DND-41 (cell line): ENCODE measurements at regions not wholly inside any gene's neighbourhood (a gene's known extent, or its start where the extent isn't known, plus 50 kb on each side); places are given as distances from the start of the nearest gene placed in this dataset.

Experiments
- ATAC-seq: fragments of 200-7000 bp; cut with Tn5 transposase; 3 replicates; pipeline ENCODE4 v1.9.1; 2021; ENCODE audit warnings: low read depth; ENCODE audit not compliant: insufficient read depth
- DNase-seq: peaks from one replicate; pipeline ENCODE4 v3.0.0-alpha.2; 2020
- H2AFZ ChIP-seq: 2 replicates; pipeline ENCODE4 v1.6.0; 2012; ENCODE audit warnings: low read depth, low read length
- H3K27ac ChIP-seq: 2 replicates; pipeline ENCODE4 v1.5.1; 2012; ENCODE audit warnings: low read length, inconsistent platforms
- H3K27me3 ChIP-seq: fragments of 200-600 bp; sonication (generic); 2 replicates; pipeline ENCODE4 v1.6.0; 2012; ENCODE audit warnings: low read length, mild to moderate bottlenecking, inconsistent platforms; ENCODE audit not compliant: insufficient read depth, poor library complexity
- H3K36me3 ChIP-seq: 2 replicates; pipeline ENCODE4 v1.5.1; 2012; ENCODE audit warnings: low read length, inconsistent platforms; ENCODE audit not compliant: insufficient read depth
- H3K4me1 ChIP-seq: 2 replicates; pipeline ENCODE4 v1.5.1; 2012; ENCODE audit warnings: mild to moderate bottlenecking, low read length; ENCODE audit not compliant: insufficient read depth
- H3K4me2 ChIP-seq: 2 replicates; pipeline ENCODE4 v1.6.0; 2012; ENCODE audit warnings: mild to moderate bottlenecking, moderate library complexity, low read length, inconsistent platforms; ENCODE audit not compliant: insufficient read depth
- H3K4me3 ChIP-seq, 2 experiments: fragments of 200-600 bp in 1 of 2; shearing (Covaris generic) in 1 of 2; 2 replicates each; pipeline ENCODE4 v1.5.1; 2012 to 2016; ENCODE audit warnings: inconsistent platforms in 2 of 2, low read length in 2 of 2, mild to moderate bottlenecking in 2 of 2, low read depth in 1 of 2, moderate library complexity in 1 of 2
- H3K79me2 ChIP-seq: 2 replicates; pipeline ENCODE4 v1.6.0; 2012; ENCODE audit warnings: low read length, inconsistent platforms; ENCODE audit not compliant: insufficient read depth
- H3K9ac ChIP-seq: 2 replicates; pipeline ENCODE4 v1.6.0; 2012; ENCODE audit warnings: low read depth, mild to moderate bottlenecking, inconsistent platforms, low read length, moderate library complexity
- H3K9me3 ChIP-seq: 2 replicates; pipeline ENCODE4 v1.5.1; 2012; ENCODE audit warnings: low read length, moderate library complexity, mild to moderate bottlenecking, inconsistent platforms; ENCODE audit not compliant: insufficient read depth, severe bottlenecking
- H4K20me1 ChIP-seq: 2 replicates; pipeline ENCODE4 v1.6.0; 2012; ENCODE audit warnings: low read length; ENCODE audit not compliant: insufficient read depth
- CTCF ChIP-seq: IDR thresholded peaks from 2 replicates; pipeline ENCODE4 v1.5.1; 2012; ENCODE audit warnings: borderline replicate concordance, low read length, moderate library complexity, mild to moderate bottlenecking; ENCODE audit not compliant: poor library complexity, severe bottlenecking; ENCODE audit errors: extremely low read depth
- EZH2 ChIP-seq: IDR thresholded peaks from 3 replicates; pipeline ENCODE4 v1.6.1; 2012; ENCODE audit warnings: borderline replicate concordance, low read depth, mild to moderate bottlenecking, moderate library complexity, low read length, inconsistent platforms; ENCODE audit not compliant: severe bottlenecking

- ATAC-seq = no peak
- H3K4me1 ChIP-seq = no peaks in the 10 kb centered on the region
- H3K4me3 ChIP-seq = no peak overlapping the region
- no peaks in the 10 kb centered on the region for H3K36me3 ChIP-seq
- no peak overlapping the region for H3K27ac ChIP-seq
- H3K9me3 ChIP-seq = no peaks in the 10 kb centered on the region
- no peak overlapping the region for H3K9ac ChIP-seq
- H3K27me3 ChIP-seq = peaks cover 7% of the 10 kb centered on the region
- H3K4me2 ChIP-seq = no peak overlapping the region
- no peaks in the 10 kb centered on the region for H3K79me2 ChIP-seq
- DNase-seq = no peak
- H4K20me1 ChIP-seq = no peaks in the 10 kb centered on the region
- no peak for TF ChIP-seq CTCF
- no peak for TF ChIP-seq EZH2
- H2AFZ ChIP-seq = no peak overlapping the region
These were observed 197.8 kb upstream of the TMEM72 start for GRCh38 chr10:44713307-44713706.

- DNase-seq (no peak), ATAC-seq (no peak)
- Histone ChIP-seq H3K9me3 (no peaks in the 10 kb centered on the region), H3K27me3 (peaks cover 7% of the 10 kb centered on the region), H3K9ac (no peak overlapping the region), H4K20me1 (no peaks in the 10 kb centered on the region), H3K79me2 (no peaks in the 10 kb centered on the region), H3K4me1 (no peaks in the 10 kb centered on the region), H3K4me3 (no peak overlapping the region), H2AFZ (no peak overlapping the region), H3K4me2 (no peak overlapping the region), H3K27ac (no peak overlapping the region), H3K36me3 (no peaks in the 10 kb centered on the region)
- TF ChIP-seq EZH2 (no peak), CTCF (no peak)
These were observed 196.7 kb upstream of the TMEM72 start for GRCh38 chr10:44714451-44714850.

GRCh38 chr10:44715136-44715535 lies 196.0 kb upstream of the TMEM72 start:
- H3K36me3 ChIP-seq = no peaks in the 10 kb centered on the region
- H3K79me2 ChIP-seq = no peaks in the 10 kb centered on the region
- no peak for ATAC-seq
- H4K20me1 ChIP-seq = no peaks in the 10 kb centered on the region
- H2AFZ ChIP-seq = no peak overlapping the region
- DNase-seq = no peak
- no peaks in the 10 kb centered on the region for H3K9me3 ChIP-seq
- no peaks in the 10 kb centered on the region for H3K4me1 ChIP-seq
- TF ChIP-seq CTCF = no peak
- no peak for TF ChIP-seq EZH2
- H3K4me2 ChIP-seq = no peak overlapping the region
- peaks cover 7% of the 10 kb centered on the region for H3K27me3 ChIP-seq
- H3K9ac ChIP-seq = no peak overlapping the region
- no peak overlapping the region for H3K27ac ChIP-seq
- H3K4me3 ChIP-seq = no peak overlapping the region

- DNase-seq (no peak), ATAC-seq (no peak)
- no peak overlapping the region for H3K9ac ChIP-seq
- H3K4me3 ChIP-seq = no peak overlapping the region
- no peaks in the 10 kb centered on the region for H3K4me1 ChIP-seq
- peaks cover 7% of the 10 kb centered on the region for H3K27me3 ChIP-seq
- H3K36me3 ChIP-seq = no peaks in the 10 kb centered on the region
- no peak for TF ChIP-seq CTCF
- no peak overlapping the region for H2AFZ ChIP-seq
- no peaks in the 10 kb centered on the region for H3K79me2 ChIP-seq
- H3K4me2 ChIP-seq = no peak overlapping the region
- no peak overlapping the region for H3K27ac ChIP-seq
- H3K9me3 ChIP-seq = no peaks in the 10 kb centered on the region
- no peaks in the 10 kb centered on the region for H4K20me1 ChIP-seq
These were observed 194.6 kb upstream of the TMEM72 start for GRCh38 chr10:44716470-44717015.
